HG03039 (cell line): ENCODE measurements at regions not wholly inside any gene's neighbourhood (a gene's known extent, or its start where the extent isn't known, plus 50 kb on each side); places are given as distances from the start of the nearest gene placed in this dataset.
"Not testable (repeated sequence)": the region's sequence is repeated elsewhere in the genome, so short reads cannot be mapped to it uniquely, and the experiment has no call there.

ENCODE experiments used
- ATAC-seq: cut with Tn5 transposase; IDR thresholded peaks from one replicate; pipeline ENCODE4 v1.9.1; 2021; ENCODE audit warnings: mild to moderate bottlenecking, moderate library complexity; ENCODE audit not compliant: unreplicated experiment

GRCh38 chr7:152543799-152544198, 108.0 kb upstream of the KMT2C start:
- ATAC-seq: no peak

- ATAC-seq: no peak
These were observed 106.1 kb upstream of the KMT2C start for GRCh38 chr7:152541892-152542291.

- ATAC-seq: not testable (repeated sequence)
These were observed 103.3 kb upstream of the KMT2C start for GRCh38 chr7:152539190-152539495.

GRCh38 chr7:152538346-152539189, 102.8 kb upstream of the KMT2C start:
- ATAC-seq: not testable (repeated sequence)

GRCh38 chr7:152537639-152538038, 101.8 kb upstream of the KMT2C start:
- ATAC-seq: no peak

GRCh38 chr7:152528612-152529011, 92.8 kb upstream of the KMT2C start:
- ATAC-seq: no peak

GRCh38 chr7:152527610-152528032, 91.8 kb upstream of the KMT2C start:
- ATAC-seq: no peak

GRCh38 chr7:152523916-152524315, 88.1 kb upstream of the KMT2C start:
- ATAC-seq: no peak

GRCh38 chr7:152522571-152523067, 86.8 kb upstream of the KMT2C start:
- ATAC-seq: no peak

GRCh38 chr7:152521420-152522337, 85.9 kb upstream of the KMT2C start:
- ATAC-seq: no peak

- ATAC-seq: no peak
These were observed 85.1 kb upstream of the KMT2C start for GRCh38 chr7:152520861-152521302.

GRCh38 chr7:152519290-152519689, 83.5 kb upstream of the KMT2C start:
- no peak for ATAC-seq

GRCh38 chr7:152516216-152516615, 80.4 kb upstream of the KMT2C start:
- no peak for ATAC-seq

- ATAC-seq: not testable (repeated sequence)
These were observed 79.6 kb upstream of the KMT2C start for GRCh38 chr7:152515266-152515950.

GRCh38 chr7:152514771-152515105, 78.9 kb upstream of the KMT2C start:
- no peak for ATAC-seq

- no peak for ATAC-seq
These were observed 78.3 kb upstream of the KMT2C start for GRCh38 chr7:152513861-152514770.

- no peak for ATAC-seq
These were observed 76.9 kb upstream of the KMT2C start for GRCh38 chr7:152512706-152513105.

- no peak for ATAC-seq
These were observed 75.9 kb upstream of the KMT2C start for GRCh38 chr7:152511736-152512135.

- ATAC-seq: no peak
These were observed 72.9 kb upstream of the KMT2C start for GRCh38 chr7:152508701-152509100.

GRCh38 chr7:152505606-152506005, 69.8 kb upstream of the KMT2C start:
- no peak for ATAC-seq
